Small intestine (tissue), 7 donors: ENCODE measurements at regions not wholly inside any gene's neighbourhood (a gene's known extent, or its start where the extent isn't known, plus 50 kb on each side); places are given as distances from the start of the nearest gene placed in this dataset.

Experiments used
- DNase-seq, 2 donors: peaks; one replicate each; pipeline versions ENCODE4 v3.0.0 to v3.0.0-alpha.2; 2013
- FAIRE-seq: peaks from 2 replicates; lab custom pipeline; 2012; peaks lifted over from hg19 to GRCh38; lab: Jason Lieb, UNC
- H3K27ac ChIP-seq, 3 donors: one replicate each; pipeline ENCODE4 v1.5.1; 2013; ENCODE audit warnings: low read length in 2 of 3, mild to moderate bottlenecking in 2 of 3, control low read depth in 1 of 3, inconsistent platforms in 1 of 3, low read depth in 1 of 3, moderate library complexity in 1 of 3
- H3K27me3 ChIP-seq, 3 donors: one replicate each; pipeline ENCODE4 v1.6.1; 2013; ENCODE audit warnings: low read length in 3 of 3, inconsistent platforms in 1 of 3; ENCODE audit not compliant: control insufficient read depth in 3 of 3, insufficient read depth in 3 of 3
- H3K36me3 ChIP-seq, 3 donors: one replicate each; pipeline ENCODE4 v1.6.1; 2013; ENCODE audit warnings: low read length in 3 of 3, inconsistent platforms in 1 of 3, low read depth in 1 of 3, mild to moderate bottlenecking in 1 of 3, moderate library complexity in 1 of 3; ENCODE audit not compliant: control insufficient read depth in 3 of 3, insufficient read depth in 2 of 3
- H3K4me1 ChIP-seq, 3 donors: one replicate each; pipeline ENCODE4 v1.6.1; 2013; ENCODE audit warnings: low read length in 2 of 3, inconsistent platforms in 1 of 3, low read depth in 1 of 3, mild to moderate bottlenecking in 1 of 3, moderate library complexity in 1 of 3; ENCODE audit not compliant: control insufficient read depth in 3 of 3, insufficient read depth in 2 of 3
- H3K4me3 ChIP-seq, 3 donors: one replicate each; pipeline ENCODE4 v1.5.1; 2013; ENCODE audit warnings: low read length in 3 of 3, control low read depth in 1 of 3, inconsistent platforms in 1 of 3, low read depth in 1 of 3, mild to moderate bottlenecking in 1 of 3, moderate library complexity in 1 of 3
- H3K9me3 ChIP-seq, 2 donors: one replicate each; pipeline ENCODE4 v1.6.1; 2013; ENCODE audit warnings: low read depth in 1 of 2, low read length in 1 of 2; ENCODE audit not compliant: control insufficient read depth in 2 of 2, insufficient read depth in 1 of 2
- WGBS, 3 donors: extraction: QIAGEN DNeasy Blood & Tissue Kit; methylation state at CpG; one replicate each; pipeline ENCODE4 v1.1.7; 2013; 5-methylcytosine and 5-hydroxymethylcytosine counted together
- donor health status: healthy with polysubstance abuse.
- donor health status: control.
- donor health status: control.
- donor health status: Bipolar disorder and iron deficiency.
- donor health status: healthy.

- Histone ChIP-seq H3K4me1 (no peaks in the 10 kb centered on the region), H3K9me3 (no peaks in the 10 kb centered on the region), H3K27me3 (no peaks in the 10 kb centered on the region), H3K4me3 (no peak overlapping the region), H3K27ac (no peak overlapping the region), H3K36me3 (no peaks in the 10 kb centered on the region)
- 82 to 88% (median 88%) methylated on average over 5 of the region's 5 CpGs for WGBS, 3 donors
- no peak for FAIRE-seq
- no peak for DNase-seq
These were observed 429.3 kb downstream of the GADD45G start for GRCh38 chr9:90034071-90034470.

DNA sequence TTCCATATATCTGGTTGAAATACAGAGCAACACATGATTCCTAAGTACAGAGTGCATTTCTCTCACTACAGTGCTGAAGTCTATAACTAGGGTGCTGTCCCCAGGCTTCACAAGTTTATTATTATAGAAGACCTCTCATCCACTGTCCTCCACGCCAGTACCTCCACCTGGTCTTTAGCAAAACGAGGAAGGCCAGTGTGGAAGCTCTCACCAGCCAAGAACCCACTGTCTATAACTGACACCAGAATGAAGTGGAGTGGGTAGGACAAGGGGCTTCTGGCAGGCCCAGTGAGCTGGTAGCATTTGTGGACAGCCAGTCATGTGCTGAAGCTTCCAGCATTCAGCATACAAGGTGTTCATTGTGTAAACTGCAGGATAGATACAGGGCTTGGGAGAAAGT lies 430.7 kb downstream of the GADD45G start:
- Histone ChIP-seq H3K36me3 (no peaks in the 10 kb centered on the region), H3K27me3 (no peaks in the 10 kb centered on the region), H3K4me1 (no peaks in the 10 kb centered on the region), H3K9me3 (no peaks in the 10 kb centered on the region), H3K4me3 (no peak overlapping the region), H3K27ac (no peak overlapping the region)
- FAIRE-seq, result no peak
- 82 to 88% (median 86%) methylated on average over 2 of the region's 2 CpGs for WGBS, 3 donors
- DNase-seq, result no peak

DNA sequence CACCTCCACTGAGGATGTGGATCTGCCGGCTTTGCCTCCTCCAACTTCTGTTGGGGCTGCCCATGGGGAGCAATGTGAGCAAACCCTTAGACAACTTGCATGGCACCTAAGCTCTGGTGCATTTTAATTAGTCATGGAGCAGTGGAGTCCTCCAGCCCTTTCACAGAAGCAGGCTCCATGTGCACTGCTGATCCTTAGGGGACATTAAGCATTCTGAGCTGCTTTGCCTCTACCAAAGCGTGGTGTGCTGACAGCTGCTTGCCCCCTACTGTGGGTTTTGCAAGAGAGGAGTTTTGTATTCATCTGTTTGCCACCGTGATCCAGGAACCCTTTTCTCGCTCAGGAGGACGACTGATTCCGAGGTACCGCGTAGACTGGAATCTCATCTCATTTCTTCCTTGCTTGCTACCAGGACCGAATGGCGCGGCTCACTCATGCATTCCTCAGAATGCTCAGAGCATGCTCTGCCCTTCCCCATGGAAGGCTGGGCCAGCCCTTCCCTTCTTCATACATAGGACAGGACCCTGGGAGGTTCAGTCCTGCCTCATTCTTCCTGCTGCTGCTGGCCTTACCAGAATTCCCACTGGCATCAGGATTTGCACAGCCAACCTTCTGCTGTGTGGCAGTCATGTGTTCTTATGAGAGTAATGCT lies 432.5 kb downstream of the GADD45G start:
- no peak for FAIRE-seq

GRCh38 chr9:90038763-90039162 lies 434.0 kb downstream of the GADD45G start:
- Histone ChIP-seq H3K27ac (no peak overlapping the region), H3K36me3 (no peaks in the 10 kb centered on the region), H3K4me1 (no peaks in the 10 kb centered on the region), H3K4me3 (no peak overlapping the region), H3K9me3 (peaks cover 0 to 6% of the 10 kb centered on the region in 2 donors), H3K27me3 (no peaks in the 10 kb centered on the region)
- FAIRE-seq, result no peak
- DNase-seq, result no peak
- 88 to 91% (median 91%) methylated on average over 9 of the region's 9 CpGs for WGBS, 3 donors

More for the DNA sequence above, 432.5 kb downstream of the GADD45G start:
- H3K4me3 ChIP-seq, result no peak overlapping the region
- no peaks in the 10 kb centered on the region for H3K4me1 ChIP-seq
- H3K27ac ChIP-seq, result no peak overlapping the region
- H3K27me3 ChIP-seq, result no peaks in the 10 kb centered on the region
- H3K9me3 ChIP-seq, result peaks cover 0 to 6% of the 10 kb centered on the region in 2 donors
- no peak for DNase-seq
- 94 to 95% (median 95%) methylated on average over 11 of the region's 11 CpGs for WGBS, 3 donors
- no peaks in the 10 kb centered on the region for H3K36me3 ChIP-seq

DNA sequence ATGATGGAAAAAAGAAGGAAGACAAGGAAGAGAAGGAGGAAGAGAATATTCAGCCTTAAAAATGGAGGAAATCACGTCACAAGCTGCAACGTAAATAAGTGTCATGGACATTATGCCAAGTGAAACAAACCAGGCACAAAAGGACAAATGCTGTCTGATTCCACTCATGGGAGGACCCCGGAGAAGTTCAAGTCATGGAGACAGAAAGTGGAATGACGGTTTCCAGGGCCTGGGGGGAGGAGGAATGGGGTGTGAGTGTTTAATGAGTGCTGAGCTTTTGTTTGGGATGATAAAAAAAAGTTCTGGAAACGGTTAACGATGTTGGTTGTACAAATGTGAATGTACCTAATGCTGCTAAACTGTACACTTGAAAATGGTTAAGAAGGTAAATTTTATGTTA lies 439.5 kb downstream of the GADD45G start:
- no peaks in the 10 kb centered on the region for H3K4me1 ChIP-seq
- H3K9me3 ChIP-seq, result peaks cover 0 to 6% of the 10 kb centered on the region in 2 donors
- H3K36me3 ChIP-seq, result no peaks in the 10 kb centered on the region
- 57 to 80% (median 78%) methylated on average over 6 of the region's 6 CpGs for WGBS, 3 donors
- peak overlapping the region in 1 of 3 donors; percentile 22 for H3K27ac ChIP-seq
- H3K27me3 ChIP-seq, result no peaks in the 10 kb centered on the region
- FAIRE-seq (no peak), DNase-seq (no peak)
- H3K4me3 ChIP-seq, result no peak overlapping the region

GRCh38 chr9:90044710-90045151 lies 439.9 kb downstream of the GADD45G start:
- DNase-seq (no peak), FAIRE-seq (no peak)
- H3K27ac ChIP-seq, result no peak overlapping the region
- H3K4me1 ChIP-seq, result no peaks in the 10 kb centered on the region
- no peaks in the 10 kb centered on the region for H3K27me3 ChIP-seq
- H3K4me3 ChIP-seq, result no peak overlapping the region
- H3K36me3 ChIP-seq, result no peaks in the 10 kb centered on the region
- WGBS, 3 donors, result 62 to 75% (median 72%) methylated on average over 7 of the region's 7 CpGs
- peaks cover 0 to 6% of the 10 kb centered on the region in 2 donors for H3K9me3 ChIP-seq

DNA sequence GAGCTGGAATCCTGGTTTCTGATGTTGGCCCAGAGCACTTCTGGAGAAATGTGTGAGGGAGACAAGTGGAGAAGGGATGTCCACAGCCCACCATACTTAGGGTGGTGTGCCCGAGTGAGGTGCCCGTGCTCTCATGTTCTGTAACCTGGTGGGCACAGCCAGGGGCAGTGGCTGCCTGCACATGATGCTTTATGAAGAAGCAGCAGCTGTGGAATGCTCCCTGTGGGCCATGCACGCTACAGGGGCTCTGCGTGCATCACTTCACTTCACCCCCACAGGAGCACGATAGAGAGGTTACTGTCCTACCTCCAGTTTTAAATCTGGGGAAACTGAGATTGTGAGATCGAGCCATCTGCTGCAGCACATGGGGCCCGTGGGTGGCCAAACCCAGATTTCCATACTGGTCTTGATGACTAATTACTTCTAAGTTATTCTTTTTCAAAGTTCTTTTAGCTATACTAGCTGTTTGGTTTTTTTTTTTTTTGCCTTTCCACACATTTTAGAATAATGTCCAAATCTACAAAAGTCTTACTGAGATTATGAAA lies 441.6 kb downstream of the GADD45G start:
- WGBS, 3 donors, result 78 to 93% (median 83%) methylated on average over 7 of the region's 7 CpGs
- no peaks in the 10 kb centered on the region for H3K27me3 ChIP-seq
- no peak overlapping the region for H3K27ac ChIP-seq
- FAIRE-seq, result no peak
- H3K4me3 ChIP-seq, result no peak overlapping the region
- no peaks in the 10 kb centered on the region for H3K36me3 ChIP-seq
- peaks cover 0 to 2% of the 10 kb centered on the region in 2 donors for H3K9me3 ChIP-seq
- DNase-seq, result no peak
- H3K4me1 ChIP-seq, result no peaks in the 10 kb centered on the region

GRCh38 chr9:90047828-90048227 lies 443.0 kb downstream of the GADD45G start:
- DNase-seq, result no peak
- no peaks in the 10 kb centered on the region for H3K27me3 ChIP-seq
- no peak for FAIRE-seq
- no peak overlapping the region for H3K27ac ChIP-seq
- H3K36me3 ChIP-seq, result no peaks in the 10 kb centered on the region
- H3K4me3 ChIP-seq, result no peak overlapping the region
- H3K9me3 ChIP-seq, result no peaks in the 10 kb centered on the region
- no peaks in the 10 kb centered on the region for H3K4me1 ChIP-seq

- Histone ChIP-seq H3K4me3 (no peak overlapping the region), H3K36me3 (no peaks in the 10 kb centered on the region), H3K4me1 (no peaks in the 10 kb centered on the region), H3K27me3 (no peaks in the 10 kb centered on the region), H3K27ac (no peak overlapping the region), H3K9me3 (no peaks in the 10 kb centered on the region)
- DNase-seq (no peak), FAIRE-seq (no peak)
These were observed 447.6 kb downstream of the GADD45G start for GRCh38 chr9:90052366-90052765.
